Muscle of back (tissue), 3 donors: ENCODE measurements at regions not wholly inside any gene's neighbourhood (a gene's known extent, or its start where the extent isn't known, plus 50 kb on each side); places are given as distances from the start of the nearest gene placed in this dataset.

ENCODE experiments used
- DNase-seq, 3 donors: peaks; one replicate each; pipeline versions ENCODE4 v3.0.0 to v3.0.0-alpha.2; 2013

GRCh38 chr13:106382534-106382933 is 152.9 kb downstream of the EFNB2 start:
- DNase-seq, result no peak

GRCh38 chr13:106381091-106381490 is 154.4 kb downstream of the EFNB2 start:
- no peak for DNase-seq

- no peak for DNase-seq
These were observed 157.4 kb downstream of the EFNB2 start for GRCh38 chr13:106377931-106378662.

GRCh38 chr13:106377341-106377740 is 158.1 kb downstream of the EFNB2 start:
- no peak for DNase-seq

- DNase-seq, result peak in 1 of 3 donors; percentile 83
These were observed 158.9 kb downstream of the EFNB2 start for GRCh38 chr13:106376401-106377112.

GRCh38 chr13:106375085-106375484 is 160.4 kb downstream of the EFNB2 start:
- DNase-seq, result no peak

GRCh38 chr13:106374631-106375030 is 160.8 kb downstream of the EFNB2 start:
- no peak for DNase-seq

- DNase-seq, result peak; percentile 29 to 70 (median 63)
These were observed 161.4 kb downstream of the EFNB2 start for GRCh38 chr13:106373989-106374572.

- DNase-seq, result peak in 1 of 3 donors; percentile 39
These were observed 162.0 kb downstream of the EFNB2 start for GRCh38 chr13:106373304-106373988.

GRCh38 chr13:106372199-106373155 is 163.0 kb downstream of the EFNB2 start:
- DNase-seq, result peak in 2 of 3 donors; percentile 39 to 45

- no peak for DNase-seq
These were observed 164.4 kb downstream of the EFNB2 start for GRCh38 chr13:106371024-106371423.

GRCh38 chr13:106369858-106370257 is 165.6 kb downstream of the EFNB2 start:
- no peak for DNase-seq

- DNase-seq, result no peak
These were observed 166.4 kb downstream of the EFNB2 start for GRCh38 chr13:106369091-106369490.

- no peak for DNase-seq
These were observed 168.0 kb downstream of the EFNB2 start for GRCh38 chr13:106367361-106367971.

GRCh38 chr13:106362707-106363106 is 172.8 kb downstream of the EFNB2 start:
- no peak for DNase-seq

GRCh38 chr13:106361621-106362020 is 173.8 kb downstream of the EFNB2 start:
- DNase-seq, result no peak

GRCh38 chr13:106357198-106357597 is 178.3 kb downstream of the EFNB2 start:
- peak in 1 of 3 donors; percentile 29 for DNase-seq

GRCh38 chr13:106355866-106356265 is 179.6 kb downstream of the EFNB2 start:
- DNase-seq, result no peak

- DNase-seq, result no peak
These were observed 180.5 kb downstream of the EFNB2 start for GRCh38 chr13:106354961-106355360.

GRCh38 chr13:106352850-106353249 is 182.6 kb downstream of the EFNB2 start:
- no peak for DNase-seq

GRCh38 chr13:106351251-106351650 is 184.2 kb downstream of the EFNB2 start:
- no peak for DNase-seq
